ENCODE measurements at regions not wholly inside any gene's neighbourhood (a gene's known extent, or its start where the extent isn't known, plus 50 kb on each side); places are given as distances from the start of the nearest gene placed in this dataset.

GRCh38 chr12:65653946-65654629, 170.2 kb upstream of the HMGA2 start:
- no peak for DNase-seq (ENCODE audit: low spot score)

- DNase-seq (ENCODE audit: low spot score), result no peak
Measured at GRCh38 chr12:65655074-65655493, 169.2 kb upstream of the HMGA2 start.

- no peak for DNase-seq (ENCODE audit: low spot score)
Measured at GRCh38 chr12:65656156-65656882, 168.0 kb upstream of the HMGA2 start.

- DNase-seq (ENCODE audit: low spot score), result no peak
Measured at GRCh38 chr12:65656891-65657351, 167.4 kb upstream of the HMGA2 start.

GRCh38 chr12:65657635-65658034, 166.6 kb upstream of the HMGA2 start:
- no peak for DNase-seq (ENCODE audit: low spot score)

GRCh38 chr12:65658360-65658759, 165.9 kb upstream of the HMGA2 start:
- no peak for DNase-seq (ENCODE audit: low spot score)

- no peak for DNase-seq (ENCODE audit: low spot score)
Measured at GRCh38 chr12:65659681-65660080, 164.6 kb upstream of the HMGA2 start.

GRCh38 chr12:65660096-65660495, 164.2 kb upstream of the HMGA2 start:
- DNase-seq (ENCODE audit: low spot score), result no peak

GRCh38 chr12:65660836-65661235, 163.4 kb upstream of the HMGA2 start:
- no peak for DNase-seq (ENCODE audit: low spot score)

GRCh38 chr12:65662590-65662989, 161.7 kb upstream of the HMGA2 start:
- DNase-seq (ENCODE audit: low spot score), result no peak

GRCh38 chr12:65663097-65663496, 161.2 kb upstream of the HMGA2 start:
- DNase-seq (ENCODE audit: low spot score), result no peak

- DNase-seq (ENCODE audit: low spot score), result no peak
Measured at GRCh38 chr12:65663648-65664047, 160.6 kb upstream of the HMGA2 start.

- DNase-seq (ENCODE audit: low spot score), result no peak
Measured at GRCh38 chr12:65664715-65665250, 159.5 kb upstream of the HMGA2 start.

GRCh38 chr12:65665817-65666216, 158.5 kb upstream of the HMGA2 start:
- no peak for DNase-seq (ENCODE audit: low spot score)

GRCh38 chr12:65666876-65667275, 157.4 kb upstream of the HMGA2 start:
- DNase-seq (ENCODE audit: low spot score), result no peak

GRCh38 chr12:65667932-65668331, 156.4 kb upstream of the HMGA2 start:
- DNase-seq (ENCODE audit: low spot score), result no peak

- no peak for DNase-seq (ENCODE audit: low spot score)
Measured at GRCh38 chr12:65668981-65669695, 155.1 kb upstream of the HMGA2 start.

GRCh38 chr12:65670775-65671174, 153.5 kb upstream of the HMGA2 start:
- no peak for DNase-seq (ENCODE audit: low spot score)

- DNase-seq (ENCODE audit: low spot score), result no peak
Measured at GRCh38 chr12:65672441-65672840, 151.8 kb upstream of the HMGA2 start.

- no peak for DNase-seq (ENCODE audit: low spot score)
Measured at GRCh38 chr12:65673156-65673690, 151.1 kb upstream of the HMGA2 start.

- DNase-seq (ENCODE audit: low spot score), result no peak
Measured at GRCh38 chr12:65673732-65674131, 150.6 kb upstream of the HMGA2 start.

- no peak for DNase-seq (ENCODE audit: low spot score)
Measured at GRCh38 chr12:65675141-65675621, 149.1 kb upstream of the HMGA2 start.

Measured in D341Med (cell line).